ENCODE measurements at regions not wholly inside any gene's neighbourhood (a gene's known extent, or its start where the extent isn't known, plus 50 kb on each side); places are given as distances from the start of the nearest gene placed in this dataset.

GRCh38 chr12:97276661-97277429 is 185.8 kb upstream of the RMST start:
- no peak for DNase-seq

- DNase-seq, result no peak
Observed at GRCh38 chr12:97283297-97283696, 179.3 kb upstream of the RMST start.

- no peak for DNase-seq
Observed at GRCh38 chr12:97288531-97288930, 174.1 kb upstream of the RMST start.

- no peak for DNase-seq
Observed at GRCh38 chr12:97292588-97292987, 170.0 kb upstream of the RMST start.

- no peak for DNase-seq
Observed at GRCh38 chr12:97293541-97293940, 169.1 kb upstream of the RMST start.

- no peak for DNase-seq
Observed at GRCh38 chr12:97299847-97300246, 162.8 kb upstream of the RMST start.

GRCh38 chr12:97300431-97300830 is 162.2 kb upstream of the RMST start:
- DNase-seq, result no peak

- DNase-seq, result no peak
Observed at GRCh38 chr12:97300891-97301290, 161.7 kb upstream of the RMST start.

GRCh38 chr12:97301576-97301975 is 161.0 kb upstream of the RMST start:
- no peak for DNase-seq

GRCh38 chr12:97305651-97306050 is 157.0 kb upstream of the RMST start:
- no peak for DNase-seq

GRCh38 chr12:97306147-97306546 is 156.5 kb upstream of the RMST start:
- DNase-seq, result peak; percentile 41 to 89

GRCh38 chr12:97308576-97309198 is 153.9 kb upstream of the RMST start:
- peak; percentile 62 to 73 for DNase-seq

- no peak for DNase-seq
Observed at GRCh38 chr12:97309921-97310320, 152.7 kb upstream of the RMST start.

GRCh38 chr12:97312570-97313135 is 150.0 kb upstream of the RMST start:
- DNase-seq, result no peak

GRCh38 chr12:97313471-97314190 is 149.0 kb upstream of the RMST start:
- DNase-seq, result no peak

- DNase-seq, result no peak
Observed at GRCh38 chr12:97316321-97316720, 146.3 kb upstream of the RMST start.

GRCh38 chr12:97321621-97322020 is 141.0 kb upstream of the RMST start:
- DNase-seq, result peak in 1 of 2 experiments; percentile 12

GRCh38 chr12:97322388-97322787 is 140.2 kb upstream of the RMST start:
- DNase-seq, result no peak

GRCh38 chr12:97323154-97323553 is 139.4 kb upstream of the RMST start:
- no peak for DNase-seq

GRCh38 chr12:97324471-97324870 is 138.1 kb upstream of the RMST start:
- DNase-seq, result no peak

GRCh38 chr12:97335115-97335514 is 127.5 kb upstream of the RMST start:
- peak in 1 of 2 experiments; percentile 54 for DNase-seq

GRCh38 chr12:97336900-97337751 is 125.5 kb upstream of the RMST start:
- DNase-seq, result no peak

GRCh38 chr12:97342130-97342529 is 120.5 kb upstream of the RMST start:
- no peak for DNase-seq
